ENCODE measurements at regions not wholly inside any gene's neighbourhood (a gene's known extent, or its start where the extent isn't known, plus 50 kb on each side); places are given as distances from the start of the nearest gene placed in this dataset.

GRCh38 chr1:219993554-219994433 lies 52.5 kb downstream of the EPRS1 start:
- intact Hi-C loops (cut with DNase I; ENCODE audit: low total_unique reads), result no loop called here
- Histone ChIP-seq H3K9me3 (no peaks in the 10 kb centered on the region), H3K4me1 (no peaks in the 10 kb centered on the region), H3K27ac (no peak overlapping the region), H3K36me3 (peaks cover 3% of the 10 kb centered on the region), H3K4me3 (no peak overlapping the region), H3K27me3 (no peaks in the 10 kb centered on the region)
- no peak for DNase-seq (ENCODE audit: low spot score in 2 of 2)
- TF ChIP-seq POLR2AphosphoS5 (IDR thresholded peaks at IDR 0.05) (no peak), POLR2A (IDR thresholded peaks at IDR 0.05) (no peak), CTCF (IDR thresholded peaks at IDR 0.05) (no peak)

- no peaks in the 10 kb centered on the region for H3K9me3 ChIP-seq
- no peak for DNase-seq (ENCODE audit: low spot score in 2 of 2)
- no peaks in the 10 kb centered on the region for H3K27me3 ChIP-seq
- H3K4me3 ChIP-seq, result no peak overlapping the region
- H3K4me1 ChIP-seq, result no peaks in the 10 kb centered on the region
- no peak overlapping the region for H3K27ac ChIP-seq
- TF ChIP-seq POLR2AphosphoS5 (IDR thresholded peaks at IDR 0.05), result no peak
- TF ChIP-seq CTCF (IDR thresholded peaks at IDR 0.05), result no peak
- TF ChIP-seq POLR2A (IDR thresholded peaks at IDR 0.05), result no peak
- H3K36me3 ChIP-seq, result peaks cover 3% of the 10 kb centered on the region
- intact Hi-C loops (cut with DNase I; ENCODE audit: low total_unique reads), result no loop called here
Observed at GRCh38 chr1:219991919-219992318, 54.4 kb downstream of the EPRS1 start.

- no peaks in the 10 kb centered on the region for H3K9me3 ChIP-seq
- no peak overlapping the region for H3K27ac ChIP-seq
- intact Hi-C loops (cut with DNase I; ENCODE audit: low total_unique reads), result no loop called here
- DNase-seq (ENCODE audit: low spot score in 2 of 2), result no peak
- H3K27me3 ChIP-seq, result no peaks in the 10 kb centered on the region
- H3K4me1 ChIP-seq, result no peaks in the 10 kb centered on the region
- H3K4me3 ChIP-seq, result no peak overlapping the region
- H3K36me3 ChIP-seq, result peaks cover 3% of the 10 kb centered on the region
- TF ChIP-seq CTCF (IDR thresholded peaks at IDR 0.05) (no peak), POLR2A (IDR thresholded peaks at IDR 0.05) (no peak), POLR2AphosphoS5 (IDR thresholded peaks at IDR 0.05) (no peak)
Observed at GRCh38 chr1:219991511-219991810, 54.8 kb downstream of the EPRS1 start.

GRCh38 chr1:219990782-219991510 lies 55.4 kb downstream of the EPRS1 start:
- no peaks in the 10 kb centered on the region for H3K27me3 ChIP-seq
- no peak overlapping the region for H3K27ac ChIP-seq
- no peaks in the 10 kb centered on the region for H3K4me1 ChIP-seq
- intact Hi-C loops (cut with DNase I; ENCODE audit: low total_unique reads), result no loop called here
- no peak overlapping the region for H3K4me3 ChIP-seq
- DNase-seq (ENCODE audit: low spot score in 2 of 2), result no peak
- no peaks in the 10 kb centered on the region for H3K9me3 ChIP-seq
- H3K36me3 ChIP-seq, result no peaks in the 10 kb centered on the region
- peak in 1 of 3 donors; percentile 38 for TF ChIP-seq CTCF (IDR thresholded peaks at IDR 0.05)
- TF ChIP-seq POLR2A (IDR thresholded peaks at IDR 0.05), result no peak
- no peak for TF ChIP-seq POLR2AphosphoS5 (IDR thresholded peaks at IDR 0.05)

- Histone ChIP-seq H3K4me3 (no peak overlapping the region), H3K4me1 (no peaks in the 10 kb centered on the region), H3K27me3 (no peaks in the 10 kb centered on the region), H3K36me3 (no peaks in the 10 kb centered on the region), H3K27ac (no peak overlapping the region), H3K9me3 (no peaks in the 10 kb centered on the region)
- intact Hi-C loops (cut with DNase I; ENCODE audit: low total_unique reads), result no loop called here
- no peak for DNase-seq (ENCODE audit: low spot score in 2 of 2)
- TF ChIP-seq CTCF (IDR thresholded peaks at IDR 0.05) (no peak), POLR2A (IDR thresholded peaks at IDR 0.05) (no peak), POLR2AphosphoS5 (IDR thresholded peaks at IDR 0.05) (no peak)
Observed at GRCh38 chr1:219989766-219990165, 56.5 kb downstream of the EPRS1 start.

Measured in breast epithelium (tissue), 4 donors.